Stimulated activated CD4-positive, alpha-beta T cell treated with anti-CD3 and anti-CD28 coated beads, Interleukin-4, amount 100 ng/mL, for 24 hours (primary cell): ENCODE measurements at regions not wholly inside any gene's neighbourhood (a gene's known extent, or its start where the extent isn't known, plus 50 kb on each side); places are given as distances from the start of the nearest gene placed in this dataset.

Source experiments
- DNase-seq: peaks from one replicate; pipeline ENCODE4 v3.0.0-alpha.2; 2020

- no peak for DNase-seq
These were observed 102.5 kb downstream of the SAMD9 start for GRCh38 chr7:93015101-93015778.

GRCh38 chr7:93014410-93014809 lies 103.4 kb downstream of the SAMD9 start:
- no peak for DNase-seq

GRCh38 chr7:93013446-93014061 lies 104.2 kb downstream of the SAMD9 start:
- no peak for DNase-seq

DNA sequence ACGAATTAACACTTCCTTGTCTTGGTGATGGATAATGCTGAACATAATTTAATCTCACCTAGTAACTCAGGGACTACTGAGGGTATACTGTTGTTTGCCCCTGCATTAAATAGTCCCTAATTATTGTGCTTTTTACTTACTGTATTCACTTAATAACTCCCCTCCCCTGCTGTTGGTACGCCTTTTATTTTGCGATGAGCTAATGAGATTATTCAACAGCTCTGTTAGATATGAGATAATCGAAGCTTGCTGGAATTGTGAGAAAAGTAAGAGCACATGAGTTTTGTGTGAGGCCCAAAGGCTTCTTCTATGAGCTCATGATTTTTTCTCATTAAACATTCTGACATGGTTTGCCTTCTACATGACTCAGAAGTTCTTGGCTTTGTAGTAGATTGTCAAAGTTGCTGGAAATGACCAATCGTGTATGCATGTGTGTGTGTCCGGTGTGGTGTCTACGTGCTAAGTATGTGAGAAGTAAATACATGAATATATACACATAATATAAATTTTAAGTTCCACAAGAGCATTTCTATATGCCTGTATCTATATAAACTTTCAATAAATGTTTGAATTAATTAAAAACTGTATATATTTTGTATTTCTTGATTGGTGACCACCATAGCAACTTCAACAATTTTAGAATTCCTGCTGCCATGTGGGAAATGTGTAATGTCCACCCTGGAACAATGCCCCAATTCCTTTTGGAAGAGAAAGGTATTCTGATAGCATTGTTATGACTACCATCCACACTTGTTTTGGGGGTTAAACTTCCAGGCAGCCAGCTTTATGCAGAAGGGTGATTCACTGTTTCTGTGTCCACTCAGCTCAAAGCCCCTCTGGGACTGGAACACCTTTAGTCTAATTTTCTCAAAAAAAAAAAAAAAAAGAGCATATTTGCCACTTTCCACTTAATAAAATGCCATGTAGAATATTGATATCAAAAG lies 106.2 kb downstream of the SAMD9 start:
- DNase-seq: no peak

- no peak for DNase-seq
These were observed 108.9 kb downstream of the SAMD9 start for GRCh38 chr7:93008833-93009232.

GRCh38 chr7:93006480-93007095 lies 111.2 kb downstream of the SAMD9 start:
- no peak for DNase-seq

DNA sequence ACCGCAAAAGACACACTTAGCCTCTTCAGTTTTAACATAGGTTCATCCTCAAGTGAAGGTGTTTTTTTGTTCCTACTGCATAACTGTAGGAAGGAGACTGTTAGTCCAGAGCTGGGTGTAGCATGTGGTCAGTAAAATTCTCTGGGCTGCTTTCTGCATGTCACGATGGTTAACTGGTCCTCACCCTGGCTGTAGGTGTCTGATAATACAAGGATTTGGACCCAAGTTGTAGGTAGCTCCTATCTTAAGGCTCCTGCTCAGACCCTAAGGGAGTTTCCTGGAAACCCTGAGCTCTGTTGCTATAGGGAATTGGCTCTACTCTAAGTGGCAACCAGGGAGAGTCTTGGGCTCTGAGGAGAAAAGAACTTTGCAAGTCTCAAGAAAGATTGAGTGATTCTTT lies 112.9 kb downstream of the SAMD9 start:
- DNase-seq: no peak

- no peak for DNase-seq
These were observed 120.1 kb downstream of the SAMD9 start for GRCh38 chr7:92997719-92998118.

GRCh38 chr7:92997152-92997551 lies 120.6 kb downstream of the SAMD9 start:
- no peak for DNase-seq

- no peak for DNase-seq
These were observed 122.9 kb downstream of the SAMD9 start for GRCh38 chr7:92994901-92995300.

DNA sequence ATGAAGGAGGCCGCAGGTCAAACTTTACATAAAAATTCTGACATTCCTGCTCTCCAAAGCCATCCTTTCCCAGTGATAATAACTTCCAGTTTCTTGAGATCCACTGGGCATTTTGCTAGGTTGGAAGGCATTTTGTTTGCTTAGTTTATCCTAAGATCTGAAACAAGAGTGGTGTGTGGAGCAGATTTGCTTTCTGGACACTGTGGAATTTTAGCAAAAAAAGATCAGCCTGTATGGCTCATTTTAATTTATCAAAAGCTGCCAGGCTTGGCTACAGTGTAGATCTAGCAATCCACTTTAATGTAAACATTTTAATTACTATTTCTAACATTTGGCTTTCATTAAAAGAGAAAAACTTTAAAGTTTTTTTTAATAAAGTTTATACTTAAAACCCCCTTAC lies 124.8 kb downstream of the SAMD9 start:
- DNase-seq: no peak

DNA sequence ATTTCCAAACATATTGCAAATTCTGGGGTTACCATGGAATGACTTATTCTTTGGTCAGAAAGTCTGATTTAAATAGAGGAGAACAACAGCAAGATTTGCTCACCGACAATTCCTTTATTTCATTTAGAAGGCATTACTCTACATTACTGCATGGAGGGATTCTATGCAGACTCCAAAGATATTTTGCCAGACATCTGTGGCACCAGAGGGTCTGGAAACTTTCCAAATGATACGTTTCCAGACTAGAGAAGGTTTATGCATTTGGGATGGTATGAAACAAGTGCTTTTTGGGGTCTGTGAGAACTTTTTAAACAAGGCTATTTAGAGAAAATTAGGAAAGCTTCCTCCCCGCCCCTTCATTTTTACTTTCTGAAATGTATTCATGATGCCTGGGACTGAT lies 125.3 kb downstream of the SAMD9 start:
- no peak for DNase-seq

DNA sequence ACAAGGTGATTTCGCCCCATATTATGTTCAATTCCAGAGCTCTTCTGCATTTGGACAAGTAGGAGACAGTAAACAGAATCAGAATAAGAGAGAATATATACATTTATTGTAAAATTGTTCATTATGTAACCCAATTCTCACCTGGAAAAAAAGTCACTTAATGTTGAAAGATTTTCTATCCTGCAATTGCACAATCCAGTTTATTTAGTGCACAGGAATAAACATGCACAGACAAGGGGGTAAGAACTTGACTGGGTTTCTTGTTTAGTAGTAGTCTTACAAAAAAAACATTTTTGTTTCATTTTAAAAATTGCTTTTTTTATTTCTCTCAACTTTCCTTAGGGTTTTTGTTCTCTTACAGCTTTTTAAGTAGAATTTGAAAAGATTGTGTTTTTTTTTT lies 126.6 kb downstream of the SAMD9 start:
- no peak for DNase-seq

- DNase-seq: no peak
These were observed 128.7 kb downstream of the SAMD9 start for GRCh38 chr7:92988941-92989545.

DNA sequence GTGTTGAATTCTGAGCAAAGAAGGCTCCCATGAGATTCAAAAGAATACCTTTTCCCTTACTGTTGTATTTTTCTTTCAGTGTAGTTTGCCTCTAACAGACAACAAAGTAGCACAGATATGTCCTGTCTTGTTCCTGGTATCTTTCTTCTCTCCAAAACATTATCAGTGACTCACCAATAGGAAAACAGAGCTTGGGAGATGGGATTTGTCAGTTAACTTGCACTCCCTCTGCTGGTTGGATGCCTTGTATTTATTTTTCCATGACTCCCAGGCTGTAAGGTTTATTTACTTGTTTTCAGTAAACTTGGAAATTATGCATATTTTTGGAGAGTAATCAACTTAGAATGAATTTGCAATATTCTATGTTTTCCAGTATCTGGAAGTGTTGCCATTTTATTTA lies 129.7 kb downstream of the SAMD9 start:
- no peak for DNase-seq

GRCh38 chr7:92987538-92987937 lies 130.2 kb downstream of the SAMD9 start:
- no peak for DNase-seq

- DNase-seq: no peak
These were observed 130.7 kb downstream of the SAMD9 start for GRCh38 chr7:92987095-92987494.

GRCh38 chr7:92982928-92983327 lies 134.9 kb downstream of the SAMD9 start:
- DNase-seq: no peak

GRCh38 chr7:92976931-92977330 lies 140.6 kb upstream of the CDK6 start:
- DNase-seq: no peak

- DNase-seq: no peak
These were observed 137.6 kb upstream of the CDK6 start for GRCh38 chr7:92973974-92974373.

- no peak for DNase-seq
These were observed 136.9 kb upstream of the CDK6 start for GRCh38 chr7:92973293-92973731.

- no peak for DNase-seq
These were observed 136.1 kb upstream of the CDK6 start for GRCh38 chr7:92972441-92972840.

GRCh38 chr7:92969061-92969460 lies 132.7 kb upstream of the CDK6 start:
- DNase-seq: no peak
